OCI-LY3 (cell line): ENCODE measurements at regions not wholly inside any gene's neighbourhood (a gene's known extent, or its start where the extent isn't known, plus 50 kb on each side); places are given as distances from the start of the nearest gene placed in this dataset.
A peak's percentile ranks its signal among the peaks of the same experiment; 100 is the strongest.

Experiments
- H2AFZ ChIP-seq: fragments of 200-600, 300-600 bp; shearing (Covaris generic); 2 replicates; pipeline ENCODE4 v1.6.0; 2014; ENCODE audit warnings: antibody characterized with exemption, low read depth, low read length
- H3K27ac ChIP-seq: fragments of 200-600, 300-600 bp; sonication (generic); 2 replicates; pipeline ENCODE4 v1.5.1; 2014; ENCODE audit warnings: mild to moderate bottlenecking, low read length, moderate library complexity, mixed read lengths
- H3K27me3 ChIP-seq: fragments of 200-600, 300-600 bp; sonication (generic); 2 replicates; pipeline ENCODE4 v1.6.1; 2014; ENCODE audit warnings: low read depth, low read length, mixed read lengths
- H3K36me3 ChIP-seq: fragments of 200-600, 300-600 bp; sonication (generic); replicated peaks from 2 replicates; pipeline ENCODE3; 2014; ENCODE audit warnings: low read depth, low read length, mixed read lengths
- H3K4me1 ChIP-seq: fragments of 300-600, 200-600 bp; sonication (generic); 2 replicates; pipeline ENCODE4 v1.6.1; 2014; ENCODE audit warnings: low read length, mixed read lengths
- H3K4me2 ChIP-seq: fragments of 200-600, 300-600 bp; sonication (generic); 2 replicates; pipeline ENCODE4 v1.6.1; 2014; ENCODE audit warnings: low read length, mixed read lengths
- H3K4me3 ChIP-seq: fragments of 300-600, 200-600 bp; sonication (generic); 2 replicates; pipeline ENCODE4 v1.5.1; 2014; ENCODE audit warnings: antibody characterized with exemption, mild to moderate bottlenecking, low read length, moderate library complexity
- H3K79me2 ChIP-seq: fragments of 300-600, 200-600 bp; shearing (Covaris generic); 2 replicates; pipeline ENCODE4 v1.6.1; 2014; ENCODE audit warnings: mild to moderate bottlenecking, low read length, mixed read lengths
- H3K9ac ChIP-seq: fragments of 300-600, 200-600 bp; shearing (Covaris generic); 2 replicates; pipeline ENCODE4 v1.6.0; 2014; ENCODE audit warnings: mild to moderate bottlenecking, low read length, moderate library complexity
- H3K9me3 ChIP-seq: fragments of 200-600, 300-600 bp; shearing (Covaris generic); 2 replicates; pipeline ENCODE4 v1.6.1; 2014; ENCODE audit warnings: low read length, mixed read lengths; ENCODE audit not compliant: insufficient read depth
- H4K20me1 ChIP-seq: fragments of 200-600, 300-600 bp; sonication (generic); 2 replicates; pipeline ENCODE4 v1.6.1; 2016; ENCODE audit warnings: low read length, mixed read lengths; ENCODE audit not compliant: insufficient read depth
- EZH2phosphoT487 ChIP-seq: fragments of 200-600 bp; shearing (Covaris generic); IDR thresholded peaks from 2 replicates; pipeline ENCODE4 v1.6.1; 2018; ENCODE audit warnings: antibody characterized with exemption, mixed run types, low read depth
- TF ChIP-seq, protein P1 (sequence below): fragments of 200-600, 300-600 bp; sonication (generic); IDR thresholded peaks from 2 replicates; pipeline ENCODE4 v1.5.1; 2014; ENCODE audit warnings: antibody characterized with exemption, low read length, low read depth

DNA sequence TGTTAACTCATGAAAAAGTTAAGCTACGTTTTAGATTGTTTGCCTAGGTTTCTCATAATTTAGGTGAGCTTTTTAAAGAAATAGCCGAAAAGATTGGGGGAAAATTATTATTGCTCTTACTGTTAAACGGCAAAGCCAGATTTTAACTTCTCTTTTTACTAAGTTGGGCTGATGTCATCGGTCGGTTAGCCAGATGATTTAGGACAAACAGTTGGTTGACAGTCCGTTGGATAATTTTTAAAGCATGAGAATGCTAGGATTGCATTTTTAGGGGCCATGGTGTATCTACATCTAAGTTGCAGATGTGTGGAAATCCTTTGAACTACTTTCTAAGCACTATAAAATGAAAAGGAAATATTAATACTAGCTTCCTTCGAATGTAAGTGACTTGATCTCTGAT lies 280.9 kb upstream of the AKR1E2 start:
- H3K79me2 ChIP-seq, result no peaks in the 10 kb centered on the region
- H4K20me1 ChIP-seq, result no peaks in the 10 kb centered on the region
- no peak overlapping the region for H3K4me3 ChIP-seq
- no peak overlapping the region for H3K27ac ChIP-seq
- no peaks in the 10 kb centered on the region for H3K27me3 ChIP-seq
- no peaks in the 10 kb centered on the region for H3K9me3 ChIP-seq
- no peak overlapping the region for H2AFZ ChIP-seq
- H3K4me1 ChIP-seq, result no peaks in the 10 kb centered on the region
- no peak for TF ChIP-seq EZH2phosphoT487
- TF ChIP-seq, protein P1, sequence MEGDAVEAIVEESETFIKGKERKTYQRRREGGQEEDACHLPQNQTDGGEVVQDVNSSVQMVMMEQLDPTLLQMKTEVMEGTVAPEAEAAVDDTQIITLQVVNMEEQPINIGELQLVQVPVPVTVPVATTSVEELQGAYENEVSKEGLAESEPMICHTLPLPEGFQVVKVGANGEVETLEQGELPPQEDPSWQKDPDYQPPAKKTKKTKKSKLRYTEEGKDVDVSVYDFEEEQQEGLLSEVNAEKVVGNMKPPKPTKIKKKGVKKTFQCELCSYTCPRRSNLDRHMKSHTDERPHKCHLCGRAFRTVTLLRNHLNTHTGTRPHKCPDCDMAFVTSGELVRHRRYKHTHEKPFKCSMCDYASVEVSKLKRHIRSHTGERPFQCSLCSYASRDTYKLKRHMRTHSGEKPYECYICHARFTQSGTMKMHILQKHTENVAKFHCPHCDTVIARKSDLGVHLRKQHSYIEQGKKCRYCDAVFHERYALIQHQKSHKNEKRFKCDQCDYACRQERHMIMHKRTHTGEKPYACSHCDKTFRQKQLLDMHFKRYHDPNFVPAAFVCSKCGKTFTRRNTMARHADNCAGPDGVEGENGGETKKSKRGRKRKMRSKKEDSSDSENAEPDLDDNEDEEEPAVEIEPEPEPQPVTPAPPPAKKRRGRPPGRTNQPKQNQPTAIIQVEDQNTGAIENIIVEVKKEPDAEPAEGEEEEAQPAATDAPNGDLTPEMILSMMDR, result no peak
- H3K4me2 ChIP-seq, result no peak overlapping the region
- no peak overlapping the region for H3K9ac ChIP-seq
- H3K36me3 ChIP-seq, result no peaks in the 10 kb centered on the region

DNA sequence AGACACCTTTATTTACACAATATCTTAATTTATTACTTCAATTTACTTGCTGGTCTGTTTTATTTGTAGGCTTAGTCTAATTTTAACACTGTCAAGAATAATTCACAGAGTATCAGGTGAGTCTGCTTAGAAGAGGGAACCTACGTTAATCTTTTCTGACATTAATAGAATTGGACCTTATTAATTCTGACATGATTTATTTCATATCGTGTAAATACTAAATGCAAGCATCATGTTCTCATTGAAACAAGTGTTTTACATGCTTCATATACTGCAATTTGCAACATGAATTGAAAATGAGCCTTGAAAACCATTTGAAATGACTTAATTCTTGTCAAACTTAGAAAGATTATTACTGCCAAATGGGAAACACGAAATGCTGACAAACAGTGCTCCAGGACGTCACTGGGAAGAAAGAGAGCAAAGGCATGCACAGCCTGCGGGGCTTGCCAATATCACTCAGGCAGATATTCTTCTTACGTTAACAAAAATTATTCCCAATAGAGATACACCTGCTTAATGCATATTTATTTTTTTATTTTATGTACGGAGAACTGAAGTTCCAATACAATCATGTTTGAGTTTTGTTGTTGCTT lies 282.0 kb upstream of the AKR1E2 start:
- Histone ChIP-seq H3K9ac (no peak overlapping the region), H4K20me1 (no peaks in the 10 kb centered on the region), H3K9me3 (no peaks in the 10 kb centered on the region), H3K4me2 (no peak overlapping the region), H3K27me3 (no peaks in the 10 kb centered on the region), H2AFZ (no peak overlapping the region), H3K4me1 (no peaks in the 10 kb centered on the region), H3K27ac (no peak overlapping the region), H3K79me2 (no peaks in the 10 kb centered on the region), H3K36me3 (no peaks in the 10 kb centered on the region), H3K4me3 (no peak overlapping the region)
- TF ChIP-seq, protein P1, result no peak
- no peak for TF ChIP-seq EZH2phosphoT487

DNA sequence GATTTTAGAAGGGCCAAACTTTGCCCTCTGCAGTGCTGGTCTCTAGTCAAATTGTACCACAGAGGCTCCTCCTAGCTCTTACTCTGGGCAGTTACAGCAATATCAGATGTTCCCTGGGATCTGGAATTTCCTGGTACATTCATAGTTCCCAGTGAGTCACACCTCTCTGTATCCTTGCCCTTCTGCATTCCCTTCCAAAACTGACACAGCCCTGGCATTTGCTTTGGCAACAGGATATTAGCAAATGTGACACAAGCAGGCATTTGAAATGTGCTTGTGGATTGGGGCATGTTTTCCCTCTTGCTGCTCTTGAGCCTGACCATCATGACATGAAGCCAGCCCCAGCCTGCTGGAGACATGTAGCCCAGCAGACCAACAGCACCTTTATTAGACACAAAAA lies 284.7 kb upstream of the AKR1E2 start:
- no peak overlapping the region for H3K4me2 ChIP-seq
- H2AFZ ChIP-seq, result peak overlapping the region; percentile 30; the same call in 1 of the 2 replicates
- no peaks in the 10 kb centered on the region for H3K4me1 ChIP-seq
- H3K79me2 ChIP-seq, result no peaks in the 10 kb centered on the region
- H3K36me3 ChIP-seq, result no peaks in the 10 kb centered on the region
- TF ChIP-seq EZH2phosphoT487, result no peak
- TF ChIP-seq, protein P1, result no peak
- H4K20me1 ChIP-seq, result no peaks in the 10 kb centered on the region
- H3K4me3 ChIP-seq, result no peak overlapping the region
- no peak overlapping the region for H3K27ac ChIP-seq
- H3K9me3 ChIP-seq, result 0 out of 2 replicates have a peak, but pooled peaks cover 4% of the 10 kb centered on the region
- H3K27me3 ChIP-seq, result no peaks in the 10 kb centered on the region
- H3K9ac ChIP-seq, result no peak overlapping the region

DNA sequence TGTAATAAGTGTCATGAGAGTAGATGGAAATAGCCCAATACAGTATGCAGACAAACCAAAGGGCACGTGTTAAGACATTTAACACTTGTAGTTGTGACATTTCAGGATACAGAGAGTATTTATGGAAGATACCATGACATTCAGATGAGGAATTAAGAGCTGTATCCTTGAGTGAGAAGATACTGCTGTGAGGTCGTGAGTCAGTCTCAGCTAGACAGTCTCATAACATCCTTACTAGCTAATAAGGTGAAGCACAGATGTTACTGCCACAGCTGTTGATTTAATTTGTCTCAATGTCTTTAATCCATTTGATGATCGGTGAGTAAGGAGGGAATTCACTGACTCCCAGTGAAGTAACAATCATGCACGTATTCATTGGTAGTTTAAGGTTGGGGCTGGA lies 288.0 kb upstream of the AKR1E2 start:
- TF ChIP-seq, protein P1, result no peak
- TF ChIP-seq EZH2phosphoT487, result no peak
- 0 out of 2 replicates have a peak, but pooled peaks cover 4% of the 10 kb centered on the region for H3K9me3 ChIP-seq
- H3K4me1 ChIP-seq, result no peaks in the 10 kb centered on the region
- no peak overlapping the region for H3K27ac ChIP-seq
- H2AFZ ChIP-seq, result no peak overlapping the region
- H3K36me3 ChIP-seq, result no peaks in the 10 kb centered on the region
- H3K4me3 ChIP-seq, result no peak overlapping the region
- H3K4me2 ChIP-seq, result no peak overlapping the region
- no peaks in the 10 kb centered on the region for H4K20me1 ChIP-seq
- no peak overlapping the region for H3K9ac ChIP-seq
- H3K79me2 ChIP-seq, result no peaks in the 10 kb centered on the region
- no peaks in the 10 kb centered on the region for H3K27me3 ChIP-seq
